Lower leg skin (tissue), 4 donors: ENCODE measurements at regions not wholly inside any gene's neighbourhood (a gene's known extent, or its start where the extent isn't known, plus 50 kb on each side); places are given as distances from the start of the nearest gene placed in this dataset.
A peak's percentile ranks its signal among the peaks of the same experiment; 100 is the strongest.

ENCODE experiments used
- DNase-seq, 2 donors: peaks; one replicate each; pipeline ENCODE4 v3.0.0-alpha.2; 2019; ENCODE audit warnings: low spot score in 2 of 2
- H3K4me3 ChIP-seq: fragments of 200-600 bp; sonication (generic); 2 replicates; pipeline ENCODE4 v1.5.1; 2017; ENCODE audit warnings: mild to moderate bottlenecking, low read depth; ENCODE audit not compliant: poor library complexity, severe bottlenecking
- POLR2A ChIP-seq, 2 donors: fragments of 450-650 bp; IDR thresholded peaks; one replicate each; pipeline ENCODE4 v1.6.1; 2016 to 2017; ENCODE audit warnings: antibody characterized with exemption in 2 of 2, mild to moderate bottlenecking in 1 of 2, moderate library complexity in 1 of 2
- WGBS, 2 donors: methylation state at CpG; one replicate each; pipeline ENCODE4 v1.1.5; 2018; 5-methylcytosine and 5-hydroxymethylcytosine counted together
- intact Hi-C: fragments of 100-400 bp; cut with DNase I; formaldehyde crosslinking; loops from one replicate; pipeline ENCODE4 v1.15.0; 2023; ENCODE audit warnings: low total_unique reads
- TF ChIP-seq, protein P1 (sequence below), 3 donors: fragments of 450-650 bp; IDR thresholded peaks; one replicate each; pipeline ENCODE4 v1.5.1; 2016; ENCODE audit warnings: antibody characterized with exemption in 3 of 3, mild to moderate bottlenecking in 3 of 3, moderate library complexity in 2 of 3

GRCh38 chr2:105175231-105175630 is 66.3 kb upstream of the GPR45 start:
- WGBS, 2 donors, result 11% methylated on average over 4 of the region's 4 CpGs
- intact Hi-C loops, result no loop called here
- TF ChIP-seq, protein P1, sequence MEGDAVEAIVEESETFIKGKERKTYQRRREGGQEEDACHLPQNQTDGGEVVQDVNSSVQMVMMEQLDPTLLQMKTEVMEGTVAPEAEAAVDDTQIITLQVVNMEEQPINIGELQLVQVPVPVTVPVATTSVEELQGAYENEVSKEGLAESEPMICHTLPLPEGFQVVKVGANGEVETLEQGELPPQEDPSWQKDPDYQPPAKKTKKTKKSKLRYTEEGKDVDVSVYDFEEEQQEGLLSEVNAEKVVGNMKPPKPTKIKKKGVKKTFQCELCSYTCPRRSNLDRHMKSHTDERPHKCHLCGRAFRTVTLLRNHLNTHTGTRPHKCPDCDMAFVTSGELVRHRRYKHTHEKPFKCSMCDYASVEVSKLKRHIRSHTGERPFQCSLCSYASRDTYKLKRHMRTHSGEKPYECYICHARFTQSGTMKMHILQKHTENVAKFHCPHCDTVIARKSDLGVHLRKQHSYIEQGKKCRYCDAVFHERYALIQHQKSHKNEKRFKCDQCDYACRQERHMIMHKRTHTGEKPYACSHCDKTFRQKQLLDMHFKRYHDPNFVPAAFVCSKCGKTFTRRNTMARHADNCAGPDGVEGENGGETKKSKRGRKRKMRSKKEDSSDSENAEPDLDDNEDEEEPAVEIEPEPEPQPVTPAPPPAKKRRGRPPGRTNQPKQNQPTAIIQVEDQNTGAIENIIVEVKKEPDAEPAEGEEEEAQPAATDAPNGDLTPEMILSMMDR (IDR thresholded peaks at IDR 0.05), result no peak
- TF ChIP-seq POLR2A (IDR thresholded peaks at IDR 0.05), result no peak
- H3K4me3 ChIP-seq, result no peak overlapping the region
- DNase-seq, result no peak

GRCh38 chr2:105176429-105176828 is 65.1 kb upstream of the GPR45 start:
- intact Hi-C loops, result no loop called here
- no peak for DNase-seq
- H3K4me3 ChIP-seq, result no peak overlapping the region
- WGBS, 2 donors, result 42 to 47% methylated on average over 10 of the region's 10 CpGs
- no peak for TF ChIP-seq POLR2A (IDR thresholded peaks at IDR 0.05)
- TF ChIP-seq, protein P1 (IDR thresholded peaks at IDR 0.05), result no peak

- H3K4me3 ChIP-seq, result no peak overlapping the region
- TF ChIP-seq, protein P1 (IDR thresholded peaks at IDR 0.05), result no peak
- no peak for TF ChIP-seq POLR2A (IDR thresholded peaks at IDR 0.05)
- WGBS, 2 donors, result 39 to 46% methylated on average over 2 of the region's 2 CpGs
- intact Hi-C loops, result no loop called here
- no peak for DNase-seq
These were observed 64.5 kb upstream of the GPR45 start for GRCh38 chr2:105177008-105177407.

GRCh38 chr2:105177536-105178254 is 63.8 kb upstream of the GPR45 start:
- intact Hi-C loops, result no loop called here
- WGBS, 2 donors, result 50 to 57% methylated on average over 10 to 12 of the region's 12 CpGs
- TF ChIP-seq POLR2A (IDR thresholded peaks at IDR 0.05), result no peak
- TF ChIP-seq, protein P1 (IDR thresholded peaks at IDR 0.05), result no peak
- no peak overlapping the region for H3K4me3 ChIP-seq
- DNase-seq, result no peak

DNA sequence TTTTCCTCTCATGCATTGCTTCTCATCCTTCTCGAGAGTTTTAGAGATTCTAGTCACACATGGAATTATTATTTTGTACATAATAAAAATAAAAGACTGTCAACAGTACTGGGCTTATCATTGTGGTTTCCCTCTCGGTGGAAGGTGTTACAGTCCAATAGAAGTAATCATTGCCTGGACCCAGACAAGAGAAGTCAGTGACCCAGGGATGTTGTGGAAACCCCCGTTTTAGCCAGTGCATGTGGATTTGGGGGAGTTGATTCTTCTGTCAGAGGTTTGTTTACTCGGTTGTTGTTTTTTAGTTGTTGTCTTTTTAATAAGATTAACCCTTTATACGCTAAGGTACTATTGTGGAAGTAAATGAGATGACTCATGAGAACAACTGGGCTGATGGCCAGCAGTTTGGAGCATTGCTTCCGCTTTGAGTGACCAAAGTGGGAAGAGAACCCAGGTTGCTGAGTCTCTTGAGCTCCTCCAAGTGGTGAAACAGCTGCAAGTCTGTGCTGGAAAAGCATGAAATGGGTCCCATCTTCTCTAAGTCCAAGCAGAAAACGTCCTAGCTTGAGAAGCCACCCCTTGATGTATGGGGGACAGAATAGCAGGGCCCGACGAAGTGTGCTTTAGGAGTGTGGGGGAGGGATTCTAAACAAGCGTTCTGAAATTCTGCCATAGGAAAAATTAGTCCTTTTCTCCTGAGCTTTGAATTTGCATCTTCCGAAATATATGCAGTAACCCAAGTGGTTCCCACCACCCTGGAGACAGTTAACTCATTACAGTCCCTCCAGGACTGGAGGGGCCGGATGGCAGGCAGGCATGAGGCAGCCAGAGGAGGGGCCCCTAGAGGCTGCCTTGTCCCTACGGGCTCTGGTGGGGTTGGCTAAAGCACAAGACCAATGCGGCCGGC is 61.8 kb upstream of the GPR45 start:
- WGBS, 2 donors, result 53 to 60% methylated on average over 12 to 15 of the region's 15 CpGs
- peak in 1 of 2 donors; percentile 20 for DNase-seq
- no peak overlapping the region for H3K4me3 ChIP-seq
- TF ChIP-seq, protein P1 (IDR thresholded peaks at IDR 0.05), result no peak
- no peak for TF ChIP-seq POLR2A (IDR thresholded peaks at IDR 0.05)
- intact Hi-C loops, result no loop called here
